OCI-LY1 (cell line): ENCODE measurements at regions not wholly inside any gene's neighbourhood (a gene's known extent, or its start where the extent isn't known, plus 50 kb on each side); places are given as distances from the start of the nearest gene placed in this dataset.

Experiments used
- H2AFZ ChIP-seq: fragments of 200-600 bp; sonication (generic), shearing (Covaris generic); 2 replicates; pipeline ENCODE4 v1.6.0; 2014; ENCODE audit warnings: antibody characterized with exemption, mild to moderate bottlenecking, low read length
- H3F3A ChIP-seq: fragments of 200-600 bp; sonication (generic), shearing (Covaris generic); 2 replicates; pipeline ENCODE4 v1.6.0; 2014; ENCODE audit warnings: mild to moderate bottlenecking, antibody characterized with exemption, low read length, moderate library complexity; ENCODE audit not compliant: insufficient read depth
- H3K27ac ChIP-seq: fragments of 200-600 bp; sonication (generic); 2 replicates; pipeline ENCODE4 v1.5.1; 2014; ENCODE audit warnings: low read length, mixed run types, mild to moderate bottlenecking, low read depth; ENCODE audit not compliant: poor library complexity, severe bottlenecking
- H3K27me3 ChIP-seq: fragments of 200-600 bp; sonication (generic); 2 replicates; pipeline ENCODE4 v1.6.0; 2014; ENCODE audit warnings: antibody characterized with exemption, mild to moderate bottlenecking, low read length, moderate library complexity; ENCODE audit not compliant: insufficient read depth
- H3K36me3 ChIP-seq: fragments of 200-600 bp; sonication (generic); 2 replicates; pipeline ENCODE4 v1.6.1; 2014; ENCODE audit warnings: mild to moderate bottlenecking, antibody characterized with exemption, low read length, moderate library complexity, mixed read lengths; ENCODE audit not compliant: insufficient read depth
- H3K4me1 ChIP-seq: fragments of 200-600 bp; sonication (generic); 2 replicates; pipeline ENCODE4 v1.5.1; 2014; ENCODE audit warnings: mild to moderate bottlenecking, low read length, moderate library complexity; ENCODE audit not compliant: insufficient read depth, severe bottlenecking
- H3K4me2 ChIP-seq: fragments of 200-600 bp; sonication (generic), shearing (Covaris generic); 2 replicates; pipeline ENCODE4 v1.6.1; 2014; ENCODE audit warnings: low read length
- H3K4me3 ChIP-seq: fragments of 200-600 bp; sonication (generic); 2 replicates; pipeline ENCODE4 v1.5.1; 2014; ENCODE audit warnings: low read length, low read depth, mild to moderate bottlenecking, mixed read lengths; ENCODE audit not compliant: poor library complexity, severe bottlenecking
- H3K79me2 ChIP-seq: fragments of 200-600 bp; shearing (Covaris generic); 2 replicates; pipeline ENCODE4 v1.6.1; 2016; ENCODE audit warnings: mixed run types, low read length, mixed read lengths; ENCODE audit not compliant: insufficient read depth
- H3K9ac ChIP-seq: fragments of 200-600 bp; sonication (generic), shearing (Covaris generic); 2 replicates; pipeline ENCODE4 v1.6.1; 2014; ENCODE audit warnings: mild to moderate bottlenecking, low read length, mixed read lengths
- H3K9me2 ChIP-seq: fragments of 200-600 bp; sonication (generic), shearing (Covaris generic); 2 replicates; pipeline ENCODE4 v1.6.1; 2014; ENCODE audit warnings: low read depth, mild to moderate bottlenecking, low read length, mixed read lengths
- H3K9me3 ChIP-seq: fragments of 200-600 bp; shearing (Covaris generic); 2 replicates; pipeline ENCODE4 v1.6.1; 2014; ENCODE audit warnings: low read length, mixed read lengths
- H4K20me1 ChIP-seq: fragments of 200-600 bp; sonication (generic), shearing (Covaris generic); 2 replicates; pipeline ENCODE4 v1.6.0; 2016; ENCODE audit warnings: mild to moderate bottlenecking, low read length; ENCODE audit not compliant: insufficient read depth
- CTCF ChIP-seq: fragments of 200-600 bp; sonication (generic), shearing (Covaris generic); IDR thresholded peaks from 2 replicates; pipeline ENCODE4 v1.5.1; 2017; ENCODE audit warnings: mild to moderate bottlenecking, antibody characterized with exemption, low read length, moderate library complexity, mixed read lengths
- EZH2 ChIP-seq: fragments of 200-600 bp; sonication (generic), shearing (Covaris generic); IDR thresholded peaks from 2 replicates; pipeline ENCODE4 v1.8.0; 2017; ENCODE audit warnings: borderline replicate concordance, mixed run types, mild to moderate bottlenecking, antibody characterized with exemption, low read length, moderate library complexity, mixed read lengths

GRCh38 chr14:97960436-97960835, 1163.3 kb downstream of the VRK1 start:
- Histone ChIP-seq H3K79me2 (no peaks in the 10 kb centered on the region), H3K9ac (no peak overlapping the region), H3K4me2 (no peak overlapping the region), H3K4me3 (no peak overlapping the region), H3K4me1 (no peaks in the 10 kb centered on the region), H3F3A (no peaks in the 10 kb centered on the region), H2AFZ (no peak overlapping the region), H3K9me2 (no peaks in the 10 kb centered on the region), H3K27me3 (no peaks in the 10 kb centered on the region), H3K9me3 (no peaks in the 10 kb centered on the region), H4K20me1 (no peaks in the 10 kb centered on the region), H3K27ac (no peak overlapping the region), H3K36me3 (no peaks in the 10 kb centered on the region)
- TF ChIP-seq EZH2 (no peak), CTCF (no peak)

- no peaks in the 10 kb centered on the region for H3K79me2 ChIP-seq
- H4K20me1 ChIP-seq, result no peaks in the 10 kb centered on the region
- no peaks in the 10 kb centered on the region for H3K9me3 ChIP-seq
- no peaks in the 10 kb centered on the region for H3K9me2 ChIP-seq
- H3K36me3 ChIP-seq, result no peaks in the 10 kb centered on the region
- no peak overlapping the region for H2AFZ ChIP-seq
- no peak overlapping the region for H3K4me3 ChIP-seq
- H3K4me2 ChIP-seq, result no peak overlapping the region
- no peak overlapping the region for H3K27ac ChIP-seq
- no peaks in the 10 kb centered on the region for H3K27me3 ChIP-seq
- H3K9ac ChIP-seq, result no peak overlapping the region
- H3F3A ChIP-seq, result no peaks in the 10 kb centered on the region
- TF ChIP-seq EZH2 (no peak), CTCF (no peak)
- H3K4me1 ChIP-seq, result no peaks in the 10 kb centered on the region
Observed at GRCh38 chr14:97970222-97970621, 1173.0 kb downstream of the VRK1 start.

GRCh38 chr14:97975216-97975615, 1178.0 kb downstream of the VRK1 start:
- no peak overlapping the region for H3K4me2 ChIP-seq

More at GRCh38 chr14:97975216-97975615, 1178.0 kb downstream of the VRK1 start:
- Histone ChIP-seq H3K9me2 (no peaks in the 10 kb centered on the region), H3K9ac (no peak overlapping the region), H2AFZ (no peak overlapping the region), H3F3A (no peaks in the 10 kb centered on the region), H3K9me3 (no peaks in the 10 kb centered on the region), H3K79me2 (no peaks in the 10 kb centered on the region), H3K36me3 (no peaks in the 10 kb centered on the region), H3K4me3 (no peak overlapping the region), H3K27ac (no peak overlapping the region), H4K20me1 (no peaks in the 10 kb centered on the region), H3K4me1 (no peaks in the 10 kb centered on the region), H3K27me3 (no peaks in the 10 kb centered on the region)
- no peak for TF ChIP-seq EZH2
- no peak for TF ChIP-seq CTCF
